GM23248 (cell line): ENCODE measurements at regions not wholly inside any gene's neighbourhood (a gene's known extent, or its start where the extent isn't known, plus 50 kb on each side); places are given as distances from the start of the nearest gene placed in this dataset.

Experiments used
- EZH2 ChIP-seq: fragments of 200-600 bp; sonication (generic); IDR thresholded peaks from 2 replicates; pipeline ENCODE4 v1.6.1; 2018; ENCODE audit warnings: antibody characterized with exemption, mild to moderate bottlenecking; ENCODE audit not compliant: insufficient read depth, poor library complexity, severe bottlenecking
- EZH2phosphoT487 ChIP-seq: fragments of 200-600 bp; sonication (generic); IDR thresholded peaks from 2 replicates; pipeline ENCODE4 v1.6.1; 2018; ENCODE audit warnings: antibody characterized with exemption, moderate library complexity, mild to moderate bottlenecking, low read depth; ENCODE audit not compliant: insufficient read depth

- TF ChIP-seq EZH2 (no peak), EZH2phosphoT487 (no peak)
These were observed 162.8 kb downstream of the ENC1 start for GRCh38 chr5:74477761-74478160.
